ENCODE measurements at regions not wholly inside any gene's neighbourhood (a gene's known extent, or its start where the extent isn't known, plus 50 kb on each side); places are given as distances from the start of the nearest gene placed in this dataset.

- DNase-seq (ENCODE audit: insufficient read length) (no peak), FAIRE-seq (no peak)
- TF ChIP-seq TAF1 (IDR thresholded peaks at IDR 0.05; ENCODE audit: borderline replicate concordance, low read depth, low read length): no peak
- TF ChIP-seq POLR2A (IDR thresholded peaks at IDR 0.05; ENCODE audit: low read depth, low read length): no peak
- no peak for TF ChIP-seq POLR2AphosphoS5 (IDR thresholded peaks at IDR 0.05; ENCODE audit: low read depth, low read length)
Observed at GRCh38 chr12:84740602-84741001, 172.0 kb downstream of the SLC6A15 start.

DNA sequence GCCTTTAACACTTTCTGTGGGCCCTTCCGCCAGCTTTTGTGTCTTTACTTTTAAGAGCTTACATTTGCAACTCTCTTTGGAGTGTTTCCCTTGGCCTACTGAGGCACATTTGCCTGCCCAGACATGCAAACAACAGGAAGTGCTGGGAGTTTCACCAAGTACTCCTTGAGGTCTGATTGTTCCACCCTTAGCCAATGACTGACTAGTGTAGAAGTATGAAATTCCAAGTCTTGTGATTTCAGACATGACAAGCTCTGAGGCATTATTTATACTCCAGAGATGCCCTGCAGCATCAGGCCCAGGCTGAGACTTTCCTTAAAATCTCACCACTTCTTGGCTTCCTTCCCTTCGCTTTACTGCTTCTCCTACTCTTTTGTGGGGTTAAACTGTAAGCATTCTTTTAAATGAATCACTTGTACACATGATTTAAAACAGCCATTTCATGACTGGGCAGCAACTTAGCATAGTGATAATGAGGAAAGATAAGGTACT is 174.1 kb downstream of the SLC6A15 start:
- TF ChIP-seq TAF1 (IDR thresholded peaks at IDR 0.05; ENCODE audit: borderline replicate concordance, low read depth, low read length) (no peak), POLR2AphosphoS5 (IDR thresholded peaks at IDR 0.05; ENCODE audit: low read depth, low read length) (no peak), POLR2A (IDR thresholded peaks at IDR 0.05; ENCODE audit: low read depth, low read length) (no peak)
- FAIRE-seq: no peak
- no peak for DNase-seq (ENCODE audit: insufficient read length)

- FAIRE-seq (no peak), DNase-seq (ENCODE audit: insufficient read length) (no peak)
- no peak for TF ChIP-seq POLR2A (IDR thresholded peaks at IDR 0.05; ENCODE audit: low read depth, low read length)
- TF ChIP-seq POLR2AphosphoS5 (IDR thresholded peaks at IDR 0.05; ENCODE audit: low read depth, low read length): no peak
Observed at GRCh38 chr12:84732828-84733340, 179.7 kb downstream of the SLC6A15 start.

DNA sequence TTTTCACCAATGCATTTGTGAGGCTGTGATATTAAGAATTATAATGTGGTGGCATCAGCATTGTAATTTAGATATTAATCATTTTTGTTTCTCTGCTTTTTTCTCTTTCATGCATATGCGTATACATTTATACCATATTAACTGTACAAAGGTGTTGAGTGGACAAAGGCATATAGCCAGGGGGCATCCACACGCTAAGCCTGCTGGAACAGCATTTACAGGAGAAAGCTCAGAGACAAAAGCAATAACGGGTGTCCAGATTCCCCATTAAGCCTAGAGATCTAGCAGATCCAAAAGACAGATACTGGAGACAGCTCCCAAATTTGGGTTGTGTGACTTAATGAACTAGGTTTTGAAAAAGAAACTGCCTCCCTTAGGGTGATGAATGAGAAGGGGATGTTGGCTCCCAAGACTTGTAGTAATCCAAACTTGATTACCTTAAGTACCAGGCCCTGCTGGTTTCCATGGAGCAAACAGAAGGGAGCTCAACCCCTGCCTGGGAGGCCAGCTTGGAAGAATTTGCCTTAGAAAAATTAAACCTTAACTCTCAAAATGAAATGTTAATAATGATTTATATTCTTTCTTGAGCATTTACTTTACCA is 181.9 kb downstream of the SLC6A15 start:
- FAIRE-seq (no peak), DNase-seq (ENCODE audit: insufficient read length) (no peak)
- TF ChIP-seq TAF1 (IDR thresholded peaks at IDR 0.05; ENCODE audit: borderline replicate concordance, low read depth, low read length) (no peak), POLR2A (IDR thresholded peaks at IDR 0.05; ENCODE audit: low read depth, low read length) (no peak), POLR2AphosphoS5 (IDR thresholded peaks at IDR 0.05; ENCODE audit: low read depth, low read length) (no peak)

DNA sequence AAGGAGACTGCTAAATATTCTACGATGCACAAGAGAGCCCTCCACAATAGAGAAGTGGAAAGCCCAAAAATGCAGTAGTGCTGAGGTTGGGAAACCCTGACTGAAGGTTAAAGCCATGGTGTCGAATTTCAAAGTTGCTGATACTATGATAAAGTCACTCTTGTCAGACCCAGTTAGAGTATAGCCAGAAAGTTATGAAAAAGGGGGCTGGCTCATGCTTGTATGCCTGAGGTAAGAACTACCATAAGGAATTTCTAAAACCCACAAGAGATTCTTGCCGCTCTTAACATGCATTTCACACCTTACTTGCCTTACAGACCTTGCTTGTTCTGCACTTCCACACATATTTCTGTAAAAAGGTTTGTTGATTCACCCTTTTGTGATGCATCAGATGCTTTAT is 184.6 kb downstream of the SLC6A15 start:
- FAIRE-seq (no peak), DNase-seq (ENCODE audit: insufficient read length) (no peak)

GRCh38 chr12:84726780-84727179 is 185.8 kb downstream of the SLC6A15 start:
- DNase-seq (ENCODE audit: insufficient read length): no peak

More for the DNA sequence above, 184.6 kb downstream of the SLC6A15 start:
- TF ChIP-seq TAF1 (IDR thresholded peaks at IDR 0.05; ENCODE audit: borderline replicate concordance, low read depth, low read length) (no peak), POLR2A (IDR thresholded peaks at IDR 0.05; ENCODE audit: low read depth, low read length) (no peak)

GRCh38 chr12:84723988-84724387 is 188.6 kb downstream of the SLC6A15 start:
- no peak for FAIRE-seq
- DNase-seq (ENCODE audit: insufficient read length): no peak
- TF ChIP-seq TAF1 (IDR thresholded peaks at IDR 0.05; ENCODE audit: borderline replicate concordance, low read depth, low read length) (no peak), POLR2AphosphoS5 (IDR thresholded peaks at IDR 0.05; ENCODE audit: low read depth, low read length) (no peak), POLR2A (IDR thresholded peaks at IDR 0.05; ENCODE audit: low read depth, low read length) (no peak)

More at GRCh38 chr12:84726780-84727179, 185.8 kb downstream of the SLC6A15 start:
- TF ChIP-seq POLR2AphosphoS5 (IDR thresholded peaks at IDR 0.05; ENCODE audit: low read depth, low read length) (no peak), TAF1 (IDR thresholded peaks at IDR 0.05; ENCODE audit: borderline replicate concordance, low read depth, low read length) (no peak), POLR2A (IDR thresholded peaks at IDR 0.05; ENCODE audit: low read depth, low read length) (no peak)
- FAIRE-seq: no peak

DNA sequence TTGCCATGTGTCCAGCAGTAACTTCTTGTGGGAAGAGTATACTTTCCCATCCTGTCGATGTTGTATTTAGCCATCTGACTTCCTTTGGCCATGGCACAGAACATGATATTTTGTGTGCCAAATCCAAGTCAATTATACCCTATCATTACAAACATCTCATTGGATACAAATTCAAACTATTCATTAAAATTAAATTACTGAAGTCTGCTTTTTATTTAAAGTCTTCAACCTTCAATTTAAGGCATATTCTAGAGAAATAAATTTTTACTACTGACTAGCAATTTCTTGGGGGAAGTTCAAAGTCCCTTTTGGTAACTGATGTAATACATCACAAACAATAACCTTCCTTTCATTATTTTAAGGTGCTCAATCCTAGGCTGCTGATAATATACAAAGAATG is 192.6 kb downstream of the SLC6A15 start:
- FAIRE-seq (no peak), DNase-seq (ENCODE audit: insufficient read length) (no peak)
- TF ChIP-seq POLR2A (IDR thresholded peaks at IDR 0.05; ENCODE audit: low read depth, low read length): no peak
- no peak for TF ChIP-seq POLR2AphosphoS5 (IDR thresholded peaks at IDR 0.05; ENCODE audit: low read depth, low read length)
- no peak for TF ChIP-seq TAF1 (IDR thresholded peaks at IDR 0.05; ENCODE audit: borderline replicate concordance, low read depth, low read length)

DNA sequence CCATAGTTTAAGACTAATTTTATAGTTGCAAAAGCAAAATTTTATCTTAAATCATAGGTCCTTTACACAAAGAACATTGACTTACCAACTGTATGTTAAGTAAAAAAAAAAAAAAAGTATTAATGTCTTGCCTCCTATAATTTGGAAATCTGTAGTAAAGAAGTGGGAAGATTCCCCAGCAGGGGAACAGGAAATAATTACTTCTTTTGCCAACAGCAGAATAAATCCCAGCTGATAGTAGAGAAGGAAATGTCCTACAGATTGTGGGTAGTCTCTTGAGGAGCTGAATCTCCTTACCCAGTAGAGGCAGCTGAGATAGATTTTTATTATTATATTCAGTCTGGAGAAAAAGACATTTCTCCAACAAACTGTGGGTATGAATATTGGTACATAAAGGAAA is 193.7 kb downstream of the SLC6A15 start:
- DNase-seq (ENCODE audit: insufficient read length) (no peak), FAIRE-seq (no peak)
- TF ChIP-seq POLR2AphosphoS5 (IDR thresholded peaks at IDR 0.05; ENCODE audit: low read depth, low read length): no peak

DNA sequence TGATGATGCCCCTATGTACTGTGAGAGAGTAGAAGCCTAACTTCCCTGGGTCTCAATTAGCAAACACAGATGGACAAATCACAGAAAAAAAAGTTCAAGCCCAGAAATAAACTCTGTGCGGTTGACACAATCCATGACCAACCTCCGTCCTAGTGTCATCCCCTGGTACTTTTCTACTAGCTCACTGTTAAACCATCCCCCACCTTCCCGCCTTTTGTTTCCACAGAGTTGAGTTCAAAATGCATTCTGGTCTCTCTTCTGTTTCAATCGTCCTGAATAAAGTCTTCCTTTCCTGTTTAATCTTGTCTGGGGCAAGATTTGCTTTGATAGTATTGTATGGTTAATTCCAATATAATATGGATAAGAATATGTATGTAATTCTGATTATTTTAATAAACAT is 199.9 kb downstream of the SLC6A15 start:
- FAIRE-seq (no peak), DNase-seq (ENCODE audit: insufficient read length) (no peak)
- TF ChIP-seq POLR2A (IDR thresholded peaks at IDR 0.05; ENCODE audit: low read depth, low read length) (no peak), TAF1 (IDR thresholded peaks at IDR 0.05; ENCODE audit: borderline replicate concordance, low read depth, low read length) (no peak), POLR2AphosphoS5 (IDR thresholded peaks at IDR 0.05; ENCODE audit: low read depth, low read length) (no peak)

DNA sequence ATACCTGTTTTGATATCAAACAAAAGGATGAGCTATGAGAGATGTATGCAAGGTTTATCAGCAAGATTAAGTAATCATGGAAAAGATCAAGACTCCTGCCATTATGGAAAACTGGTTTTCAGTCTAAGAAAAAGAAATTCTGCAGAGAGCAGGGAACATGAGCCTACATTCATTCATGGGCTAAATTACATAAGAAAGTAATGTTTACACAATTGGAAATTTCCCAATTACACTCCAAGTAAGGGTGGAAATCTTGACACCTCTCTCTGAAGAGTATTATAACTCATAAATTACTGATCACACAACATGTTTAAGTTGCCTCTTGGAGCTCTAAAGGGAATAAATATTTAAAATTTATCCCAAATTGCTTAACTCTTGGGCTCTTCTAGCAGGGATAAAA is 206.2 kb downstream of the SLC6A15 start:
- FAIRE-seq: no peak
- no peak for TF ChIP-seq POLR2A (IDR thresholded peaks at IDR 0.05; ENCODE audit: low read depth, low read length)
- TF ChIP-seq POLR2AphosphoS5 (IDR thresholded peaks at IDR 0.05; ENCODE audit: low read depth, low read length): no peak
- no peak for TF ChIP-seq TAF1 (IDR thresholded peaks at IDR 0.05; ENCODE audit: borderline replicate concordance, low read depth, low read length)
- no peak for DNase-seq (ENCODE audit: insufficient read length)

DNA sequence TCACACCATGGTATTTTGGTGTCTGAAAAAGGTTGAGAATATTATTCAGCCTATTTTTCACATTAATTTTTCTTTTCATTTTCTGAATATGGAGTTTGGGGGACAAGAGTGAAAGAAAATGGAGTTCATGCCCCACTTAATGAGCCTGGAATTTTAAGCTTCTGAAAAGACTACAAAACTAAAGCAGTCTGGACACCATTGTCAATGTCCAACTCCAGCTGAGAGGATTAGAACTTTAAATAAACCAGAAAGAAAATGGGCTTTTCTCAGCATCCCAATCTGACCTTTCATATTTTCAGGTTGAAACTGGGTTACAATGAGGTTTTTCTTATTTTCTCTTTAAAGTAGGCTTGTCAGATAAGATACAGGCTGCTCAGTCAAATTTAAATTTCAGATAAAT is 207.7 kb downstream of the SLC6A15 start:
- DNase-seq (ENCODE audit: insufficient read length) (no peak), FAIRE-seq (no peak)
- TF ChIP-seq POLR2A (IDR thresholded peaks at IDR 0.05; ENCODE audit: low read depth, low read length) (no peak), TAF1 (IDR thresholded peaks at IDR 0.05; ENCODE audit: borderline replicate concordance, low read depth, low read length) (no peak), POLR2AphosphoS5 (IDR thresholded peaks at IDR 0.05; ENCODE audit: low read depth, low read length) (no peak)
